ENCODE measurements at regions not wholly inside any gene's neighbourhood (a gene's known extent, or its start where the extent isn't known, plus 50 kb on each side); places are given as distances from the start of the nearest gene placed in this dataset.
"Not testable (repeated sequence)": the region's sequence is repeated elsewhere in the genome, so short reads cannot be mapped to it uniquely, and the experiment has no call there.

GRCh38 chr19:30943101-30943843 lies 406.0 kb downstream of the TSHZ3 start:
- in situ Hi-C loops (cut with HindIII; ENCODE audit: low sequenced_read_pairs) = no loop called here
- no peak for DNase-seq (ENCODE audit: low read depth, low spot score)
- no peak for TF ChIP-seq CTCF (IDR thresholded peaks at IDR 0.05; ENCODE audit: low read depth, low read length)
- H3K4me3 ChIP-seq (ENCODE audit: low read depth, low read length) = no peak overlapping the region

GRCh38 chr19:30942636-30943035 lies 406.6 kb downstream of the TSHZ3 start:
- TF ChIP-seq CTCF (IDR thresholded peaks at IDR 0.05; ENCODE audit: low read depth, low read length) = no peak

GRCh38 chr19:30941591-30941990 lies 407.6 kb downstream of the TSHZ3 start:
- H3K4me3 ChIP-seq (ENCODE audit: low read depth, low read length) = no peak overlapping the region
- in situ Hi-C loops (cut with HindIII; ENCODE audit: low sequenced_read_pairs) = no loop called here
- TF ChIP-seq CTCF (IDR thresholded peaks at IDR 0.05; ENCODE audit: low read depth, low read length) = no peak
- no peak for DNase-seq (ENCODE audit: low read depth, low spot score)

More at GRCh38 chr19:30942636-30943035, 406.6 kb downstream of the TSHZ3 start:
- no peak overlapping the region for H3K4me3 ChIP-seq (ENCODE audit: low read depth, low read length)
- no peak for DNase-seq (ENCODE audit: low read depth, low spot score)
- in situ Hi-C loops (cut with HindIII; ENCODE audit: low sequenced_read_pairs) = no loop called here

GRCh38 chr19:30936276-30936675 lies 413.0 kb downstream of the TSHZ3 start:
- TF ChIP-seq CTCF (IDR thresholded peaks at IDR 0.05; ENCODE audit: low read depth, low read length) = no peak
- in situ Hi-C loops (cut with HindIII; ENCODE audit: low sequenced_read_pairs) = no loop called here
- no peak overlapping the region for H3K4me3 ChIP-seq (ENCODE audit: low read depth, low read length)
- no peak for DNase-seq (ENCODE audit: low read depth, low spot score)

GRCh38 chr19:30935146-30935545 lies 414.1 kb downstream of the TSHZ3 start:
- in situ Hi-C loops (cut with HindIII; ENCODE audit: low sequenced_read_pairs) = no loop called here
- no peak for TF ChIP-seq CTCF (IDR thresholded peaks at IDR 0.05; ENCODE audit: low read depth, low read length)
- DNase-seq (ENCODE audit: low read depth, low spot score) = no peak
- H3K4me3 ChIP-seq (ENCODE audit: low read depth, low read length) = no peak overlapping the region

- DNase-seq (ENCODE audit: low read depth, low spot score); H3K4me3 ChIP-seq (ENCODE audit: low read depth, low read length); in situ Hi-C loops (cut with HindIII; ENCODE audit: low sequenced_read_pairs): not testable (repeated sequence)
Measured at GRCh38 chr19:30933454-30933853, 415.8 kb downstream of the TSHZ3 start.

GRCh38 chr19:30932854-30933253 lies 416.4 kb downstream of the TSHZ3 start:
- in situ Hi-C loops (cut with HindIII; ENCODE audit: low sequenced_read_pairs) = no loop called here
- no peak for DNase-seq (ENCODE audit: low read depth, low spot score)
- TF ChIP-seq CTCF (IDR thresholded peaks at IDR 0.05; ENCODE audit: low read depth, low read length) = no peak
- no peak overlapping the region for H3K4me3 ChIP-seq (ENCODE audit: low read depth, low read length)

Measured in astrocyte of the spinal cord (primary cell).